ENCODE measurements at regions not wholly inside any gene's neighbourhood (a gene's known extent, or its start where the extent isn't known, plus 50 kb on each side); places are given as distances from the start of the nearest gene placed in this dataset.
"Not testable (repeated sequence)": the region's sequence is repeated elsewhere in the genome, so short reads cannot be mapped to it uniquely, and the experiment has no call there.

DNA sequence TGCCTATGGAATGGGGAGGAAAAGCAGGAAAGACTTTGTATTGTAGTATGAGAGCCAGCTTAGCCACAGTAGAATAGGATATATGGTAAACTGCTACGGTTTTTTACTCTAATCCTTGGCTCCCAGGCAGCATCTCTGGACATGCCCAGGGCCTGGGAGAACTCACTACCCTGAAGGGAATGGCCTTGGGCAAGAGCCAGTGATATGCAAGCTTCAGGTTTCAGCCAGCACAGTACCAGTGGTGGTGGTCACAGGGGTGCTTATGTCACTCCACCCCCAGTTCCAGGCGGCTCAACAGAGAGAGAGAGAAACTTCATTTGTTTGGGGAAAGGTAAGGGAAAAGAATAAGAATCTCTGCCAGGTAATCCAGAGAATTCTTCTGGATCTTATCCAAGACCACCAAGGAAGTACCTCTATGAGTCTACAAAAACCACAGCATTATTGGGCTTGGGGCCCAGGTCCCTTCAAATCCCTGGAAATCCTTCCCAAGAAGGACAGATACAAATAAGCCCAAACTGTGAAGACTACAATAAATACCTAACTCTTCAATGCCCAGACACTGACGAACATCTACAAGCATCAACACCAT lies 121.2 kb downstream of the THBS2 start:
- Histone ChIP-seq H3K36me3 (no peaks in the 10 kb centered on the region), H3K27ac (peak overlapping the region; percentile 16), H3K4me1 (replicated peaks) (peaks cover 27% of the 10 kb centered on the region), H3K9me3 (replicated peaks) (no peaks in the 10 kb centered on the region; the same call in 1 of the 2 replicates), H3K27me3 (replicated peaks) (no peaks in the 10 kb centered on the region), H3K4me3 (no peak overlapping the region)
- peak; percentile 52 to 80 for DNase-seq (ENCODE audit: low read depth in 1 of 2, low spot score in 2 of 2)

DNA sequence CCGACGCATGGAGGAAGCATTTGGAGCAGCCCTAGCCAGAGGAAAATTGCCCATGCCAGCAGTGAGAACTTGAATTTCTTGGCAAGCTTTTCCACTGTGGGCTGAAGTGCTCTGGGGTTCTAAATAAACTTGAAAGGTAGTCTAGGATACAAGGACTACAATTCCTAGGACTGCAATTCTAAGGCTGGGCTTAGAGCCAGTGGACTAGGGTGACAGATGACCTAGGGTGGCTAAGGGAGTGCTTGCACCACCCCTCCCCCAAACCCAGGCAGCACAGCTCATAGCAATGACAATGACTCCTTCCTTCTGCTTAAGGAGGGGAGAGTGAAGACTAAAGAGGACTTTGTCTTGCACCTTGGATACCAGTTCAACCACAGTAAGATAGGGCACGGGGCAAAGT lies 122.3 kb downstream of the THBS2 start:
- peaks cover 27% of the 10 kb centered on the region for H3K4me1 ChIP-seq (replicated peaks)
- H3K27ac ChIP-seq: no peak overlapping the region
- H3K27me3 ChIP-seq (replicated peaks): no peaks in the 10 kb centered on the region
- peak; percentile 40 to 44 for DNase-seq (ENCODE audit: low read depth in 1 of 2, low spot score in 2 of 2)
- H3K9me3 ChIP-seq (replicated peaks): no peaks in the 10 kb centered on the region; the same call in 1 of the 2 replicates
- H3K36me3 ChIP-seq: no peaks in the 10 kb centered on the region
- no peak overlapping the region for H3K4me3 ChIP-seq

- DNase-seq (ENCODE audit: low read depth in 1 of 2, low spot score in 2 of 2): no peak
- Histone ChIP-seq H3K4me1 (replicated peaks) (peaks cover 27% of the 10 kb centered on the region), H3K4me3 (no peak overlapping the region), H3K9me3 (replicated peaks) (no peaks in the 10 kb centered on the region; the same call in 1 of the 2 replicates), H3K27me3 (replicated peaks) (no peaks in the 10 kb centered on the region), H3K36me3 (no peaks in the 10 kb centered on the region), H3K27ac (no peak overlapping the region)
Measured at GRCh38 chr6:169130113-169130512, 123.5 kb downstream of the THBS2 start.

GRCh38 chr6:169121013-169121412 lies 132.6 kb downstream of the THBS2 start:
- DNase-seq (ENCODE audit: low read depth in 1 of 2, low spot score in 2 of 2): no peak
- H3K4me1 ChIP-seq (replicated peaks): no peaks in the 10 kb centered on the region
- H3K9me3 ChIP-seq (replicated peaks): no peaks in the 10 kb centered on the region

DNA sequence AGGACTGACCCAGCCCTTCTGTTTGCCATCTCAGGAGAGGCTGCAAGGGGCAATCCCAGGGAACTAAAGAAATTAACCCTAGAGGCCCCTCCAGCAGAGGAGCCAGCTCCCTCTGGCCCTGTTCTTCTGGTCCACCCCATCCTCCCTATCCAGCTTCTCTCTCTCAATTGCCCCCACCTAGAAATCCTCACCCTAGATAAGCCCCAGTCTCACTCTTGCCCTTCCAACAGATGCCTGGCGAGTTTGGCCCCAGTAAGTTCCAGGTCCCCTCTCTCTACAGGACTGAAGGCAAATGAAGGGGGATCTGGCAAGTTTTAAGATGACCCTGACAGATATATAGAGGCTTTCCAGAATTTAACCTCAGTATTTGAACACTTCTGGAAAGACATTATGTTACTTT lies 134.0 kb downstream of the THBS2 start:
- H3K27me3 ChIP-seq (replicated peaks): no peaks in the 10 kb centered on the region
- H3K4me1 ChIP-seq (replicated peaks): no peaks in the 10 kb centered on the region
- H3K36me3 ChIP-seq: no peaks in the 10 kb centered on the region
- no peak for DNase-seq (ENCODE audit: low read depth in 1 of 2, low spot score in 2 of 2)
- no peaks in the 10 kb centered on the region for H3K9me3 ChIP-seq (replicated peaks)
- no peak overlapping the region for H3K27ac ChIP-seq
- no peak overlapping the region for H3K4me3 ChIP-seq

More at GRCh38 chr6:169121013-169121412, 132.6 kb downstream of the THBS2 start:
- no peak overlapping the region for H3K4me3 ChIP-seq
- H3K36me3 ChIP-seq: no peaks in the 10 kb centered on the region
- H3K27me3 ChIP-seq (replicated peaks): no peaks in the 10 kb centered on the region
- no peak overlapping the region for H3K27ac ChIP-seq

DNA sequence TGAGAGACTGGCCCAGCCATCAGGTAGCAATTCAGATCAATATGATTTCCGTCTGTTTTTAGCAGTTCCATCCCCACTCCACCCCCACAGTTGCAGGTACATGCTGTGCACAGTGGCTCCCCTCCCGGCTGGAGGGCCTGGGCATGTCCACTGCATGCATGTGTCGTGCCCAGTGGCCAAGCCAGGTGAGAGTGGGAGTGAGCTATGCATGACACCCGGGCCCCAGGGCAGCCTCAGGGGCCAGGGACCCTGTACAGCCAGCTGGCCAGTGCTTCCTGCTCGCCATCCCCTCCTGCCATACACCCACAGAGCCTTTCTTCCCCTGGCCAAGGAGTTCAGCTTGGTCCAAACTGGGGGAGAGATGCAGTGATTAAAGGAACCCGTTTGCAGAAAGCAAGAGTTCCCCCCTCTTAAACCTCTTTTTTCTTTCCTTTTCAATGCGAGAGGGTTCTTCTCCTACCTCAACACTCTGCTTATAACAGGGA lies 135.3 kb downstream of the THBS2 start:
- Histone ChIP-seq H3K4me1 (replicated peaks) (no peaks in the 10 kb centered on the region), H3K4me3 (no peak overlapping the region), H3K9me3 (replicated peaks) (no peaks in the 10 kb centered on the region), H3K27ac (no peak overlapping the region), H3K27me3 (replicated peaks) (no peaks in the 10 kb centered on the region), H3K36me3 (no peaks in the 10 kb centered on the region)
- no peak for DNase-seq (ENCODE audit: low read depth in 1 of 2, low spot score in 2 of 2)

DNA sequence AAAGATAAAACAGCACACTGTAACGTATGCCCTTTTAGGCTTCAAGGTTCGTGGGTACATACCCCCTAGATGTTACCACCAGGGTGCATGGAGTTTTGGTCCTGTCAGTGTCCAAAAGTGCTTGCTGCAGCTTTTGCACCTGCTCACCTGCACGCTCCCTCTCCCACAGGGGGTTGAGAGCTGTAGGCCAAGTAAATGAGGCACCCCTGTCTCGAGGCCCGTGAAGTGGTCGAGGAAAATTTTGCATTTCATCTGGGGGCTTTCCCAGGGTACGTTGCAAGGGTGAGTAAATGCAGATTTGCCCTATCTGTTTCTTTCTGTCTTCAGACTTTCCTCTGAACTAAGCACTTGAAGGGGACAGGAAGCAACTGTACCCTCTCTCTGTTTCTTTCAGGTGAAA lies 136.0 kb downstream of the THBS2 start:
- H3K4me1 ChIP-seq (replicated peaks): no peaks in the 10 kb centered on the region
- no peak overlapping the region for H3K27ac ChIP-seq
- DNase-seq (ENCODE audit: low read depth in 1 of 2, low spot score in 2 of 2): no peak
- no peaks in the 10 kb centered on the region for H3K9me3 ChIP-seq (replicated peaks)
- H3K27me3 ChIP-seq (replicated peaks): no peaks in the 10 kb centered on the region
- no peaks in the 10 kb centered on the region for H3K36me3 ChIP-seq
- no peak overlapping the region for H3K4me3 ChIP-seq

DNA sequence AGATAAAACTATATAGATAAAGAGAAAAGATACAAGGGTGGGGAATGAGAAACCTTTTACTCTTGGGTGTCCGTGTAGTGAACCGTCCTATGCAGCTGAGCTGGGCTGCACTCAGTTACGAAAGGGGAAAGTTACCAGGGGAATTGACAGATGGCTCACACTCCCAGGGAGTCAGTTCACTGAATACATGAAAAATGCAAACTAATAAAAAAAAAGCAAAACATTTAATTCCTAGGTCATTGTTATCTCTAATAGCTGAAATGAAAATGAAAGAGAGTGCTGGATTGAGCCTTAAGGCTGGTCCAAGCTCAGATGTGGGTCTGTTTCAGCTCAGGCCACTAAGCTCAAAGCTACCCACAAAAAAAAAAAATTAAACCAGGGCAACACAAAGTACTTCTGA lies 138.0 kb downstream of the THBS2 start:
- Histone ChIP-seq H3K36me3 (no peaks in the 10 kb centered on the region), H3K27ac (no peak overlapping the region), H3K4me1 (replicated peaks) (no peaks in the 10 kb centered on the region), H3K27me3 (replicated peaks) (no peaks in the 10 kb centered on the region), H3K4me3 (no peak overlapping the region), H3K9me3 (replicated peaks) (no peaks in the 10 kb centered on the region)
- no peak for DNase-seq (ENCODE audit: low read depth in 1 of 2, low spot score in 2 of 2)

DNA sequence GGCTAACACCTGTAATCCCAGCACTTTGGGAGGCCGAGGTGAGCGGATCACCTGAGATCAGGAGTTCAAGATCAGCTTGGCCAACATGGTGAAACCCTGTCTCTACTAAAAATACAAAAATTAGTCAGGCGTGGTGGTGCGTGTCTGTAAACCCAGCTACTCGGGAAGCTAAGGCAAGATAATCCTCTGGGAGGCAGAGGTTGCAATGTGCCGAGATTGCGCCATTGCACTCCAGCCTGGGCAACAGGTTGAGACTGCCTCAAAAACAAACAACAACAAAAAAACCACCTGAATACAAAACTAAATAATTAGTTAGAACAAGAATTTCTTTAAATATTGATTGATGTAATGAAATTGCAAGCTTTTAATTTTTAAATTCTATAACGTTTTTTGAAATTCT lies 139.0 kb downstream of the THBS2 start:
- not testable (repeated sequence) for H3K4me1 ChIP-seq (replicated peaks); H3K36me3 ChIP-seq; H3K9me3 ChIP-seq (replicated peaks); DNase-seq (ENCODE audit: low read depth in 1 of 2, low spot score in 2 of 2); H3K4me3 ChIP-seq; H3K27ac ChIP-seq; H3K27me3 ChIP-seq (replicated peaks)

DNA sequence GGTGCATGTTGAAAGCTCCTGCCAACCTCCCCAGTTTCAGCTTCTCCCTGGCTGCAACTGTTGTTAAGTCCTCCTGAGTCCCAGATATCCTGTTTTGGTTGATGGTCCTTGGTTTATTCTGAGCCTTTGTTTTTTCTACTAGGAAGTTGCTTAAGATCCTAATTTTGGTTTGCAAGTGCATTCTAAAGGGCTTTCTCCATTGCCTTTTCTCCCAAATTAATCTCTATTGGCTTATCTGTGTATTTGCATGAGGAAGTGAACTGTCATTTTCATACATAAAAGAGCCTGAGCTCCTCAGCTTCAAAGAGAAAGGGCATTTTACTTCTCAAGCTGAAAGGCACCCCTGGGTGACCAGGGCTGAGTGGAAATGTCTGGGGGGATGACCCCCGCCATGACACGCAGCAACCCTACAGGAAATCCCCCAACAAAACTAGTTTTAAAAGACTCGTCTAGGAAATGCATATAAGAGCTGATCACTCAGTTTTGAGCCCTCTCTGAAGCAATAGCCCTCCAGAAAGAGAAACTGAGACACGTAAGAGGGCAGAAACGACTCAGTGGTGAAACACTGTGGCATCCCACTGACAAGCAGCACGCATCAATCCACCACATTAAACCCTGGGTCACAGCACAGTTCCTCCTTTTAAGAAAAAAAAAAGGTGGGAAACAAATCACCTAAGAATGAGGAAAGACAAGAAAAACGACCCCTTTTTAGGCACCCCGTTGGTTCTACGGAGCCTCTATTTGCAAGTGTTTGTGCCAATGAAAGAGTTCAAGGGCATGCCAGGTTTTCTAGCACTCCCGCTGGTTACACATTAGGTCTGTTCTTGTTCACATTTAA lies 140.9 kb downstream of the THBS2 start:
- Histone ChIP-seq H3K4me3 (no peak overlapping the region), H3K4me1 (replicated peaks) (no peaks in the 10 kb centered on the region), H3K27me3 (replicated peaks) (no peaks in the 10 kb centered on the region), H3K36me3 (no peaks in the 10 kb centered on the region), H3K27ac (no peak overlapping the region), H3K9me3 (replicated peaks) (no peaks in the 10 kb centered on the region)
- no peak for DNase-seq (ENCODE audit: low read depth in 1 of 2, low spot score in 2 of 2)

GRCh38 chr6:169111203-169111602 lies 142.4 kb downstream of the THBS2 start:
- H3K27ac ChIP-seq: no peak overlapping the region
- no peak for DNase-seq (ENCODE audit: low read depth in 1 of 2, low spot score in 2 of 2)
- no peaks in the 10 kb centered on the region for H3K36me3 ChIP-seq
- peaks cover 9% of the 10 kb centered on the region for H3K4me1 ChIP-seq (replicated peaks)
- no peak overlapping the region for H3K4me3 ChIP-seq
- no peaks in the 10 kb centered on the region; the same call in 1 of the 2 replicates for H3K9me3 ChIP-seq (replicated peaks)
- H3K27me3 ChIP-seq (replicated peaks): no peaks in the 10 kb centered on the region

GRCh38 chr6:169109411-169110220 lies 144.0 kb downstream of the THBS2 start:
- no peaks in the 10 kb centered on the region for H3K27me3 ChIP-seq (replicated peaks)
- H3K4me3 ChIP-seq: no peak overlapping the region
- no peaks in the 10 kb centered on the region for H3K36me3 ChIP-seq
- no peak for DNase-seq (ENCODE audit: low read depth in 1 of 2, low spot score in 2 of 2)
- H3K4me1 ChIP-seq (replicated peaks): peaks cover 17% of the 10 kb centered on the region
- no peak overlapping the region for H3K27ac ChIP-seq
- no peaks in the 10 kb centered on the region; the same call in 1 of the 2 replicates for H3K9me3 ChIP-seq (replicated peaks)

DNA sequence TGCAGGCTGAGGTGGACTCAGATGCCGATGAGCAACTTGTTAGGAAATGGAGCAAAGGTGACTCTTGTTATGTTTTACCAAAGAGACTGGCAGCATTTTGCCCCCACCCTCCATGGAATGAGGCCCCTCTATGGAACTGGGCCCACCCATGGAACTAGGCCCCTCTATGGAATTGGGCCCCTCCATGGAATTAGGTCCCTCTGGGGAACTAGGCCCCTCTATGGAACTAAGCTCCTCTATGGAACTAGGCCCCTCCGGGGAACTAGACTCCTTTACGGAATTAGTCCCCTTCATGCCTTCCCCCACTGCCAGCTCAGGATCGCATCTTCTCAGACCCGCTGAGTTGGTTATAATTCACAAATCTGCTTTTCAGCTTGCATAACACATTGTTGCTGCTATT lies 144.9 kb downstream of the THBS2 start:
- no peaks in the 10 kb centered on the region; the same call in 1 of the 2 replicates for H3K9me3 ChIP-seq (replicated peaks)

More for the DNA sequence above, 144.9 kb downstream of the THBS2 start:
- DNase-seq (ENCODE audit: low read depth in 1 of 2, low spot score in 2 of 2): no peak
- no peak overlapping the region for H3K4me3 ChIP-seq
- no peaks in the 10 kb centered on the region for H3K36me3 ChIP-seq
- no peak overlapping the region for H3K27ac ChIP-seq
- no peaks in the 10 kb centered on the region for H3K27me3 ChIP-seq (replicated peaks)
- peaks cover 17% of the 10 kb centered on the region for H3K4me1 ChIP-seq (replicated peaks)
